GM13976 (cell line): ENCODE measurements at regions not wholly inside any gene's neighbourhood (a gene's known extent, or its start where the extent isn't known, plus 50 kb on each side); places are given as distances from the start of the nearest gene placed in this dataset.
"Not testable (repeated sequence)": the region's sequence is repeated elsewhere in the genome, so short reads cannot be mapped to it uniquely, and the experiment has no call there.

Source experiments
- DNase-seq: peaks from one replicate; pipeline ENCODE4 v3.0.0; 2012; ENCODE audit warnings: low spot score
- CTCF ChIP-seq: IDR thresholded peaks from 2 replicates; pipeline ENCODE4 v1.5.1; 2012; ENCODE audit warnings: borderline replicate concordance, mild to moderate bottlenecking; ENCODE audit not compliant: insufficient read depth; ENCODE audit errors: extremely low read depth, missing control alignments, control extremely low read depth
- in situ Hi-C: fragments of 300-500 bp; cut with MboI; formaldehyde crosslinking; loops from one replicate; pipeline ENCODE4 v1.12.0; 2022; ENCODE audit warnings: low sequenced_read_pairs, mixed read lengths, inconsistent platforms; ENCODE audit not compliant: unreplicated experiment

GRCh38 chr4:157701695-157701994 lies 471.2 kb downstream of the GASK1B start:
- TF ChIP-seq CTCF = no peak
- no peak for DNase-seq
- in situ Hi-C loops = no loop called here

GRCh38 chr4:157700898-157701694 lies 471.7 kb downstream of the GASK1B start:
- no peak for TF ChIP-seq CTCF
- in situ Hi-C loops = no loop called here
- no peak for DNase-seq

GRCh38 chr4:157689476-157689875 lies 468.9 kb downstream of the GRIA2 start:
- in situ Hi-C loops = no loop called here
- no peak for DNase-seq
- no peak for TF ChIP-seq CTCF

GRCh38 chr4:157687971-157688370 lies 467.4 kb downstream of the GRIA2 start:
- DNase-seq = no peak
- in situ Hi-C loops = no loop called here
- TF ChIP-seq CTCF = no peak

- DNase-seq, in situ Hi-C loops: not testable (repeated sequence)
These were observed 458.8 kb downstream of the GRIA2 start for GRCh38 chr4:157679326-157679725.

- TF ChIP-seq CTCF = no peak
- DNase-seq = no peak
- in situ Hi-C loops = no loop called here
These were observed 457.9 kb downstream of the GRIA2 start for GRCh38 chr4:157678478-157678877.

GRCh38 chr4:157674699-157675098 lies 454.2 kb downstream of the GRIA2 start:
- TF ChIP-seq CTCF = no peak
- in situ Hi-C loops = no loop called here
- DNase-seq = no peak
